Endothelial cell of umbilical vein (primary cell): ENCODE measurements at regions not wholly inside any gene's neighbourhood (a gene's known extent, or its start where the extent isn't known, plus 50 kb on each side); places are given as distances from the start of the nearest gene placed in this dataset.

ENCODE experiments used
- BruUV-seq: library from RNA; stranded (reverse); fragments of 400-500 nt; replicated peaks from 2 replicates; lab custom pipeline; 2021; lab: Mats Ljungman, UMichigan
- CTCF ChIA-PET: fragments of 300-600, 350-600 bp; sonication (Branson Sonifier 250); formaldehyde crosslinking; loops from one replicate; lab custom pipeline; 2021; ENCODE audit warnings: antibody characterized with exemption, inconsistent platforms; lab: Charles Lee
- POLR2A ChIA-PET: fragments of 300-600, 350-600 bp; sonication (Branson Sonifier 250); formaldehyde crosslinking; loops from one replicate; lab custom pipeline; 2021; ENCODE audit warnings: antibody characterized with exemption, inconsistent platforms; lab: Charles Lee
- DNase-seq: peaks from one replicate; pipeline ENCODE4 v3.0.0-alpha.2; 2011; ENCODE audit warnings: low read depth, low spot score
- FAIRE-seq: peaks from 2 replicates; lab custom pipeline; 2011; peaks lifted over from hg19 to GRCh38; lab: Jason Lieb, UNC
- H2AFZ ChIP-seq: 2 replicates; pipeline ENCODE4 v1.6.0; 2012; ENCODE audit warnings: low read depth, low read length, control low read depth, inconsistent platforms
- H3K27ac ChIP-seq: 2 replicates; pipeline ENCODE4 v1.5.1; 2011; ENCODE audit warnings: low read depth, mild to moderate bottlenecking, control low read depth, low read length, moderate library complexity; ENCODE audit not compliant: insufficient read depth
- H3K27me3 ChIP-seq, 2 experiments: 2 replicates each; pipeline versions ENCODE4 v1.6.0 to v1.6.1; 2011; ENCODE audit warnings: low read length in 2 of 2, mixed read lengths in 1 of 2; ENCODE audit not compliant: control insufficient read depth in 2 of 2, insufficient read depth in 2 of 2
- H3K36me3 ChIP-seq, 2 experiments: 2 replicates in 1 of 2; 3 replicates in 1 of 2; pipeline ENCODE4 v1.5.1; 2011; ENCODE audit warnings: low read length in 2 of 2, mild to moderate bottlenecking in 1 of 2, moderate library complexity in 1 of 2; ENCODE audit not compliant: control insufficient read depth in 2 of 2, insufficient read depth in 2 of 2; ENCODE audit errors: extremely low read depth in 1 of 2
- H3K4me1 ChIP-seq: 3 replicates; pipeline ENCODE4 v1.5.1; 2011; ENCODE audit warnings: mild to moderate bottlenecking, low read length; ENCODE audit not compliant: control insufficient read depth, insufficient read depth; ENCODE audit errors: extremely low read depth
- H3K4me2 ChIP-seq: 2 replicates; pipeline ENCODE4 v1.6.1; 2011; ENCODE audit warnings: low read length, control low read depth, mixed read lengths; ENCODE audit not compliant: insufficient read depth
- H3K4me3 ChIP-seq, 3 experiments: fragments of 200-600 bp in 1 of 3; sonication (generic), shearing (Covaris generic) in 1 of 3; replicated peaks in 1 of 3; 2 replicates each; pipeline ENCODE4 v1.5.1; 2011 to 2016; ENCODE audit warnings: control low read depth in 3 of 3, low read length in 3 of 3, mild to moderate bottlenecking in 2 of 3, inconsistent platforms in 1 of 3, low read depth in 1 of 3, moderate library complexity in 1 of 3; ENCODE audit not compliant: insufficient read depth in 1 of 3
- H3K79me2 ChIP-seq: 2 replicates; pipeline ENCODE4 v1.6.0; 2012; ENCODE audit warnings: low read length, inconsistent platforms; ENCODE audit not compliant: control insufficient read depth, insufficient read depth
- H3K9ac ChIP-seq: replicated peaks from 2 replicates; pipeline ENCODE3; 2011; ENCODE audit warnings: low read length, control low read depth; ENCODE audit not compliant: insufficient read depth; ENCODE audit errors: extremely low read depth
- H3K9me1 ChIP-seq: replicated peaks from 3 replicates; pipeline ENCODE4 v1.6.0; 2011; ENCODE audit warnings: mild to moderate bottlenecking, low read length; ENCODE audit not compliant: control insufficient read depth, insufficient read depth; ENCODE audit errors: extremely low read depth
- H3K9me3 ChIP-seq: replicated peaks from 2 replicates; pipeline ENCODE4 v1.5.1; 2012; ENCODE audit warnings: low read length, inconsistent platforms; ENCODE audit not compliant: control insufficient read depth, insufficient read depth
- H4K20me1 ChIP-seq: replicated peaks from 2 replicates; pipeline ENCODE3; 2011; ENCODE audit warnings: mild to moderate bottlenecking, low read length; ENCODE audit not compliant: control insufficient read depth, insufficient read depth; ENCODE audit errors: extremely low read depth
- CTCF ChIP-seq, 2 donors: IDR thresholded peaks; 1 replicate in 1 of 2; 2 replicates in 1 of 2; pipeline ENCODE4 v1.5.1; 2011; ENCODE audit warnings: low read length in 2 of 2, mild to moderate bottlenecking in 2 of 2, moderate library complexity in 2 of 2, control low read depth in 1 of 2, inconsistent platforms in 1 of 2, low read depth in 1 of 2; ENCODE audit not compliant: insufficient read depth in 1 of 2; ENCODE audit errors: extremely low read depth in 1 of 2
- EZH2 ChIP-seq: IDR thresholded peaks from 2 replicates; pipeline ENCODE4 v1.6.1; 2012; ENCODE audit warnings: borderline replicate concordance, low read depth, mild to moderate bottlenecking, moderate library complexity, low read length, inconsistent platforms; ENCODE audit not compliant: severe bottlenecking
- FOS ChIP-seq: IDR thresholded peaks from 2 replicates; pipeline ENCODE4 v1.6.1; 2011; ENCODE audit warnings: mild to moderate bottlenecking, low read length, moderate library complexity, borderline replicate concordance; ENCODE audit not compliant: insufficient read depth
- GATA2 ChIP-seq: IDR thresholded peaks from 2 replicates; pipeline ENCODE4 v1.7.0; 2011; ENCODE audit warnings: low read depth, mild to moderate bottlenecking, moderate library complexity, mixed read lengths, low read length; ENCODE audit not compliant: insufficient read length, insufficient read depth
- JUN ChIP-seq: IDR thresholded peaks from 2 replicates; pipeline ENCODE4 v1.6.1; 2011; ENCODE audit warnings: borderline replicate concordance, low read depth; ENCODE audit not compliant: insufficient read length, insufficient read depth
- MYC ChIP-seq: IDR thresholded peaks from one replicate; pipeline ENCODE4 v1.6.1; 2011; ENCODE audit warnings: mild to moderate bottlenecking, low read depth, low read length
- POLR2A ChIP-seq: IDR thresholded peaks from 2 replicates; pipeline ENCODE4 v1.6.1; 2012; ENCODE audit warnings: low read depth, mild to moderate bottlenecking, control low read depth, low read length
- POLR2AphosphoS5 ChIP-seq: IDR thresholded peaks from 2 replicates; pipeline ENCODE4 v1.6.1; 2012; ENCODE audit warnings: low read depth, mild to moderate bottlenecking, control low read depth, low read length, moderate library complexity; ENCODE audit not compliant: insufficient read depth
- dilution Hi-C: fragments of 300-500 bp; cut with MboI; formaldehyde crosslinking; loops from one replicate; pipeline ENCODE4 v1.15.0; 2019; ENCODE audit warnings: low sequenced_read_pairs; ENCODE audit not compliant: extremely low pct_ligation_motif_present
- intact Hi-C: fragments of 100-400 bp; cut with micrococcal nuclease; formaldehyde crosslinking; loops from one replicate; pipeline ENCODE4 v1.10.0; 2022
- TF ChIP-seq, protein P1 (sequence below): IDR thresholded peaks from 2 replicates; pipeline ENCODE4 v1.6.1; 2011; ENCODE audit not compliant: insufficient read depth, insufficient read length

DNA sequence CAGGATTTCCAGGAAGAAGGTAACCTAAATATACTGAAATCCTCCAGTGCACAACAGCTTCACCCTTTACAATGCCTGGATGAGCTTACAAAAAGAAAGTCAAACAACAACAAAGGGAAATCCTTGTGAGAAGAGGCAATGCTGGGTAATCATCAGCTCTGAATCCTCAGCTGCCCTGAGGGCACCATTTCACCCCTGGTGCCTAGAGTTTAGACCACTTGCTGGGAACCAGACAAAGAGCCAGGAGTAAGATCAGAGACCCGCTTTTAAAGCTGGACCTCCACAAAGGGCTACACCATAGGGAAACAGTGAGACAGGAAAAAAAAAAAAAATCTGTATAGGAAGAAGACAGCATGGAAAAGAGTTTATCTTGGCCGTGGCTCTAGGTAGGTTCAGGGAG is 97.0 kb downstream of the FOXI3 start:
- no peaks in the 10 kb centered on the region for H3K27me3 ChIP-seq
- no peaks in the 10 kb centered on the region for H3K4me1 ChIP-seq
- DNase-seq (no peak), FAIRE-seq (no peak)
- H3K79me2 ChIP-seq, result no peaks in the 10 kb centered on the region
- no peaks in the 10 kb centered on the region for H3K9me1 ChIP-seq
- ChIA-PET CTCF (no interaction called here), POLR2A (no interaction called here)
- no peaks in the 10 kb centered on the region for H4K20me1 ChIP-seq
- no peaks in the 10 kb centered on the region for H3K36me3 ChIP-seq
- H3K4me3 ChIP-seq, result no peak overlapping the region
- no peak overlapping the region for H3K9ac ChIP-seq
- dilution Hi-C loops, result no loop called here
- intact Hi-C loops, result no loop called here
- H3K9me3 ChIP-seq, result no peaks in the 10 kb centered on the region
- TF ChIP-seq POLR2AphosphoS5 (no peak), POLR2A (no peak), FOS (no peak), CTCF (IDR thresholded peaks at IDR 0.05; ENCODE audit: extremely low read depth in 1 of 2, insufficient read depth in 1 of 2, low read depth in 1 of 2, low read length in 2 of 2) (no peak), EZH2 (no peak), MYC (no peak), GATA2 (no peak), JUN (no peak)
- TF ChIP-seq, protein P1, sequence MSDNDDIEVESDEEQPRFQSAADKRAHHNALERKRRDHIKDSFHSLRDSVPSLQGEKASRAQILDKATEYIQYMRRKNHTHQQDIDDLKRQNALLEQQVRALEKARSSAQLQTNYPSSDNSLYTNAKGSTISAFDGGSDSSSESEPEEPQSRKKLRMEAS, result no peak
- no peak overlapping the region for H3K27ac ChIP-seq
- no peak overlapping the region for H3K4me2 ChIP-seq
- no peak overlapping the region for H2AFZ ChIP-seq
- BruUV-seq, result no TSS peak
